ENCODE measurements at regions not wholly inside any gene's neighbourhood (a gene's known extent, or its start where the extent isn't known, plus 50 kb on each side); places are given as distances from the start of the nearest gene placed in this dataset.

GRCh38 chr2:235171550-235172031 lies 219.8 kb downstream of the SH3BP4 start:
- Histone ChIP-seq H3K9me3 (ENCODE audit: control insufficient read depth, insufficient read depth, low read depth, low read length) (no peaks in the 10 kb centered on the region), H3K27ac (ENCODE audit: extremely low read depth, low read depth, low read length) (no peak overlapping the region), H3K4me3 (ENCODE audit: low read depth, low read length) (no peak overlapping the region), H3K36me3 (ENCODE audit: control insufficient read depth in 2 of 2, insufficient read depth in 1 of 2, low read length in 2 of 2) (no peaks in the 10 kb centered on the region), H3K4me1 (ENCODE audit: control insufficient read depth, insufficient read depth, low read length) (peaks cover 4% of the 10 kb centered on the region; the same call in 1 of the 2 replicates)
- CTCF ChIA-PET = interaction anchor here (0.7 kb wide), 1 partner anchor 10 kb away, joined by 3 read pairs; no protein-coding TSS in a partner anchor
- TF ChIP-seq, protein P1, sequence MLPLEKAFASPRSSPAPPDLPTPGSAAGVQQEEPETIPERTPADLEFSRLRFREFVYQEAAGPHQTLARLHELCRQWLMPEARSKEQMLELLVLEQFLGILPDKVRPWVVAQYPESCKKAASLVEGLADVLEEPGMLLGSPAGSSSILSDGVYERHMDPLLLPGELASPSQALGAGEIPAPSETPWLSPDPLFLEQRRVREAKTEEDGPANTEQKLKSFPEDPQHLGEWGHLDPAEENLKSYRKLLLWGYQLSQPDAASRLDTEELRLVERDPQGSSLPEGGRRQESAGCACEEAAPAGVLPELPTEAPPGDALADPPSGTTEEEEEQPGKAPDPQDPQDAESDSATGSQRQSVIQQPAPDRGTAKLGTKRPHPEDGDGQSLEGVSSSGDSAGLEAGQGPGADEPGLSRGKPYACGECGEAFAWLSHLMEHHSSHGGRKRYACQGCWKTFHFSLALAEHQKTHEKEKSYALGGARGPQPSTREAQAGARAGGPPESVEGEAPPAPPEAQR (tag by site-specific recombination; IDR thresholded peaks at IDR 0.05) = no peak
- TF ChIP-seq SCRT1 (tag by site-specific recombination; IDR thresholded peaks at IDR 0.05; ENCODE audit: borderline replicate concordance) = 0 out of 2 replicates have a peak, but pooled peaks have one; percentile 21
- POLR2A ChIA-PET = no interaction called here

- POLR2A ChIA-PET = no interaction called here
- no peak overlapping the region for H3K4me3 ChIP-seq (ENCODE audit: low read depth, low read length)
- TF ChIP-seq ZNF146 (tag by site-specific recombination; IDR thresholded peaks at IDR 0.05) (peak; percentile 57), REPIN1 (tag by site-specific recombination; IDR thresholded peaks at IDR 0.05; ENCODE audit: low read depth) (no peak), ZNF580 (tag by site-specific recombination; IDR thresholded peaks at IDR 0.05) (no peak)
- H3K36me3 ChIP-seq (ENCODE audit: control insufficient read depth in 2 of 2, insufficient read depth in 1 of 2, low read length in 2 of 2) = no peaks in the 10 kb centered on the region
- CTCF ChIA-PET = no interaction called here
- H3K9me3 ChIP-seq (ENCODE audit: control insufficient read depth, insufficient read depth, low read depth, low read length) = no peaks in the 10 kb centered on the region; the same call in 1 of the 2 replicates
- H3K27ac ChIP-seq (ENCODE audit: extremely low read depth, low read depth, low read length) = no peak overlapping the region
- H3K4me1 ChIP-seq (ENCODE audit: control insufficient read depth, insufficient read depth, low read length) = no peaks in the 10 kb centered on the region
These were observed 228.8 kb downstream of the SH3BP4 start for GRCh38 chr2:235180642-235181041.

GRCh38 chr2:235183786-235184185 lies 232.0 kb downstream of the SH3BP4 start:
- no peak overlapping the region for H3K27ac ChIP-seq (ENCODE audit: extremely low read depth, low read depth, low read length)
- no peaks in the 10 kb centered on the region for H3K9me3 ChIP-seq (ENCODE audit: control insufficient read depth, insufficient read depth, low read depth, low read length)
- TF ChIP-seq BCL11B (tag by site-specific recombination; IDR thresholded peaks at IDR 0.05; ENCODE audit: low read depth) = no peak
- no peak for TF ChIP-seq ZNF133 (tag by site-specific recombination; IDR thresholded peaks at IDR 0.05)
- TF ChIP-seq ZNF580 (tag by site-specific recombination; IDR thresholded peaks at IDR 0.05) = no peak
- TF ChIP-seq, protein P2, sequence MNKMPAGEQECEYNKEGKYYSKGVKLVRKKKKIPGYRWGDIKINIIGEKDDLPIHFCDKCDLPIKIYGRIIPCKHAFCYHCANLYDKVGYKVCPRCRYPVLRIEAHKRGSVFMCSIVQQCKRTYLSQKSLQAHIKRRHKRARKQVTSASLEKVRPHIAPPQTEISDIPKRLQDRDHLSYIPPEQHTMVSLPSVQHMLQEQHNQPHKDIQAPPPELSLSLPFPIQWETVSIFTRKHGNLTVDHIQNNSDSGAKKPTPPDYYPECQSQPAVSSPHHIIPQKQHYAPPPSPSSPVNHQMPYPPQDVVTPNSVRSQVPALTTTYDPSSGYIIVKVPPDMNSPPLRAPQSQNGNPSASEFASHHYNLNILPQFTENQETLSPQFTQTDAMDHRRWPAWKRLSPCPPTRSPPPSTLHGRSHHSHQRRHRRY (tag by site-specific recombination; IDR thresholded peaks at IDR 0.05) = no peak
- TF ChIP-seq KLF9 (tag by site-specific recombination; IDR thresholded peaks at IDR 0.05; ENCODE audit: low read depth) = no peak
- TF ChIP-seq ZNF830 (tag by site-specific recombination; IDR thresholded peaks at IDR 0.05; ENCODE audit: low read depth) = no peak
- POLR2A ChIA-PET = interaction anchor here (0.7 kb wide), 1 partner anchor 310 kb away, joined by 4 read pairs; no protein-coding TSS in a partner anchor
- no peaks in the 10 kb centered on the region for H3K4me1 ChIP-seq (ENCODE audit: control insufficient read depth, insufficient read depth, low read length)
- CTCF ChIA-PET = interaction anchor here (0.7 to 1.3 kb wide), 2 partner anchors 339 to 411 kb away, joined by 3 read pairs; no protein-coding TSS in a partner anchor
- no peaks in the 10 kb centered on the region for H3K36me3 ChIP-seq (ENCODE audit: control insufficient read depth in 2 of 2, insufficient read depth in 1 of 2, low read length in 2 of 2)
- no peak overlapping the region for H3K4me3 ChIP-seq (ENCODE audit: low read depth, low read length)

DNA sequence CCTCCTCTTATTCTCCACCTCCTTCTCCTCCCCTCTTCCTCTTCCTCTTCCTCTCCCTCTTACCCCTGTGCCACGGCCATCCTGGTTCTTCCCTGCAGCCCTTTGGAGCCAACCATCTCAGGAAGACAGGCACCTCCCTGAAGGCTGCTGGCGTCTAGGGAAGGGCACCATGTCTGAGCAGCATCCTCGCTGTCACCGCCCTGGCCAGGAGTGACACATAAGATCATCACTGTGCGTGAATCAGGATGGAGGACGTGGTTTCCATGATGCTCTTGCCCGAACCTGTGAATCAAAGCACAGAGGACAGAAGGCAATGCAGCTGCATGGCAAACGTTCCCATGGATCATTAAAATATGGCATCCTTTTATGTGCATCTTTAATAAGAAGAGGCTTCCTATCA lies 236.0 kb downstream of the SH3BP4 start:
- Histone ChIP-seq H3K36me3 (ENCODE audit: control insufficient read depth in 2 of 2, insufficient read depth in 1 of 2, low read length in 2 of 2) (no peaks in the 10 kb centered on the region), H3K9me3 (ENCODE audit: control insufficient read depth, insufficient read depth, low read depth, low read length) (no peaks in the 10 kb centered on the region), H3K27ac (ENCODE audit: extremely low read depth, low read depth, low read length) (no peak overlapping the region), H3K4me3 (ENCODE audit: low read depth, low read length) (no peak overlapping the region), H3K4me1 (ENCODE audit: control insufficient read depth, insufficient read depth, low read length) (no peaks in the 10 kb centered on the region)
- ChIA-PET POLR2A (no interaction called here), CTCF (no interaction called here)
- TF ChIP-seq IKZF3 (tag by site-specific recombination; IDR thresholded peaks at IDR 0.05) (no peak), ZBTB1 (tag by site-specific recombination; IDR thresholded peaks at IDR 0.05) (no peak), ZNF658 (tag by site-specific recombination; IDR thresholded peaks at IDR 0.05) (no peak), ZIC2 (tag by site-specific recombination; IDR thresholded peaks at IDR 0.05) (no peak), ZNF571 (tag by site-specific recombination; IDR thresholded peaks at IDR 0.05) (no peak), ZNF274 (IDR thresholded peaks at IDR 0.05; ENCODE audit: low read length) (no peak), ZNF274 (tag by site-specific recombination; IDR thresholded peaks at IDR 0.05; ENCODE audit: borderline replicate concordance) (no peak), ZNF514 (tag by site-specific recombination; IDR thresholded peaks at IDR 0.05) (no peak), SP2 (tag by site-specific recombination; IDR thresholded peaks at IDR 0.05) (no peak), AEBP2 (tag by site-specific recombination; IDR thresholded peaks at IDR 0.05; ENCODE audit: borderline replicate concordance) (no peak), ZXDB (tag by site-specific recombination; IDR thresholded peaks at IDR 0.05) (no peak), ZNF140 (tag by site-specific recombination; IDR thresholded peaks at IDR 0.05) (no peak)
- TF ChIP-seq, protein P3, sequence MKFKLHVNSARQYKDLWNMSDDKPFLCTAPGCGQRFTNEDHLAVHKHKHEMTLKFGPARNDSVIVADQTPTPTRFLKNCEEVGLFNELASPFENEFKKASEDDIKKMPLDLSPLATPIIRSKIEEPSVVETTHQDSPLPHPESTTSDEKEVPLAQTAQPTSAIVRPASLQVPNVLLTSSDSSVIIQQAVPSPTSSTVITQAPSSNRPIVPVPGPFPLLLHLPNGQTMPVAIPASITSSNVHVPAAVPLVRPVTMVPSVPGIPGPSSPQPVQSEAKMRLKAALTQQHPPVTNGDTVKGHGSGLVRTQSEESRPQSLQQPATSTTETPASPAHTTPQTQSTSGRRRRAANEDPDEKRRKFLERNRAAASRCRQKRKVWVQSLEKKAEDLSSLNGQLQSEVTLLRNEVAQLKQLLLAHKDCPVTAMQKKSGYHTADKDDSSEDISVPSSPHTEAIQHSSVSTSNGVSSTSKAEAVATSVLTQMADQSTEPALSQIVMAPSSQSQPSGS (tag by site-specific recombination; IDR thresholded peaks at IDR 0.05; ENCODE audit: low read depth) = no peak

Measured in HEK293 (cell line).